ENCODE measurements at regions not wholly inside any gene's neighbourhood (a gene's known extent, or its start where the extent isn't known, plus 50 kb on each side); places are given as distances from the start of the nearest gene placed in this dataset.

GRCh38 chrX:69226459-69227158, 61.4 kb upstream of the PJA1 start:
- TF ChIP-seq REST (IDR thresholded peaks at IDR 0.05; ENCODE audit: insufficient read depth in 1 of 2, low read depth in 2 of 2, low read length in 2 of 2) (no peak), SIN3A (IDR thresholded peaks at IDR 0.05; ENCODE audit: borderline replicate concordance, insufficient read depth, low read length) (no peak), FOXP2 (optimal IDR thresholded peaks at IDR 0.05; ENCODE audit: borderline replicate concordance, extremely low read depth, extremely low read length, insufficient read depth) (no peak), TAF1 (IDR thresholded peaks at IDR 0.05; ENCODE audit: borderline replicate concordance, insufficient read depth, low read length) (no peak), POLR2AphosphoS5 (IDR thresholded peaks at IDR 0.05; ENCODE audit: low read depth, low read length) (no peak)

- TF ChIP-seq REST (IDR thresholded peaks at IDR 0.05; ENCODE audit: insufficient read depth in 1 of 2, low read depth in 2 of 2, low read length in 2 of 2) (no peak), SIN3A (IDR thresholded peaks at IDR 0.05; ENCODE audit: borderline replicate concordance, insufficient read depth, low read length) (no peak), POLR2AphosphoS5 (IDR thresholded peaks at IDR 0.05; ENCODE audit: low read depth, low read length) (no peak), FOXP2 (optimal IDR thresholded peaks at IDR 0.05; ENCODE audit: borderline replicate concordance, extremely low read depth, extremely low read length, insufficient read depth) (no peak), TAF1 (IDR thresholded peaks at IDR 0.05; ENCODE audit: borderline replicate concordance, insufficient read depth, low read length) (no peak)
Measured at GRCh38 chrX:69222103-69223090, 57.1 kb upstream of the PJA1 start.

GRCh38 chrX:69221239-69222102, 56.2 kb upstream of the PJA1 start:
- no peak for TF ChIP-seq REST (IDR thresholded peaks at IDR 0.05; ENCODE audit: insufficient read depth in 1 of 2, low read depth in 2 of 2, low read length in 2 of 2)
- TF ChIP-seq TAF1 (IDR thresholded peaks at IDR 0.05; ENCODE audit: borderline replicate concordance, insufficient read depth, low read length), result no peak
- no peak for TF ChIP-seq SIN3A (IDR thresholded peaks at IDR 0.05; ENCODE audit: borderline replicate concordance, insufficient read depth, low read length)
- TF ChIP-seq FOXP2 (optimal IDR thresholded peaks at IDR 0.05; ENCODE audit: borderline replicate concordance, extremely low read depth, extremely low read length, insufficient read depth), result no peak
- no peak for TF ChIP-seq POLR2AphosphoS5 (IDR thresholded peaks at IDR 0.05; ENCODE audit: low read depth, low read length)

- TF ChIP-seq TAF1 (IDR thresholded peaks at IDR 0.05; ENCODE audit: borderline replicate concordance, insufficient read depth, low read length) (no peak), REST (IDR thresholded peaks at IDR 0.05; ENCODE audit: insufficient read depth in 1 of 2, low read depth in 2 of 2, low read length in 2 of 2) (no peak), FOXP2 (optimal IDR thresholded peaks at IDR 0.05; ENCODE audit: borderline replicate concordance, extremely low read depth, extremely low read length, insufficient read depth) (no peak), POLR2AphosphoS5 (IDR thresholded peaks at IDR 0.05; ENCODE audit: low read depth, low read length) (no peak), SIN3A (IDR thresholded peaks at IDR 0.05; ENCODE audit: borderline replicate concordance, insufficient read depth, low read length) (no peak)
Measured at GRCh38 chrX:69218407-69218997, 53.2 kb upstream of the PJA1 start.

All from PFSK-1 (cell line).